B cell (primary cell): ENCODE measurements at regions not wholly inside any gene's neighbourhood (a gene's known extent, or its start where the extent isn't known, plus 50 kb on each side); places are given as distances from the start of the nearest gene placed in this dataset.

Source experiments
- CTCF ChIP-seq: fragments of 200-600 bp; IDR thresholded peaks from one replicate; pipeline ENCODE4 v1.8.0; 2022; ENCODE audit warnings: antibody characterized with exemption, mild to moderate bottlenecking
- EZH2 ChIP-seq: IDR thresholded peaks from 2 replicates; pipeline ENCODE4 v1.6.1; 2012; ENCODE audit warnings: borderline replicate concordance, low read depth, mild to moderate bottlenecking, moderate library complexity, low read length; ENCODE audit not compliant: insufficient read depth, poor library complexity, severe bottlenecking

GRCh38 chr6:78340755-78341154, 526.6 kb upstream of the IRAK1BP1 start:
- TF ChIP-seq CTCF (no peak), EZH2 (no peak)
